ENCODE measurements at regions not wholly inside any gene's neighbourhood (a gene's known extent, or its start where the extent isn't known, plus 50 kb on each side); places are given as distances from the start of the nearest gene placed in this dataset.

- TF ChIP-seq, protein P1, sequence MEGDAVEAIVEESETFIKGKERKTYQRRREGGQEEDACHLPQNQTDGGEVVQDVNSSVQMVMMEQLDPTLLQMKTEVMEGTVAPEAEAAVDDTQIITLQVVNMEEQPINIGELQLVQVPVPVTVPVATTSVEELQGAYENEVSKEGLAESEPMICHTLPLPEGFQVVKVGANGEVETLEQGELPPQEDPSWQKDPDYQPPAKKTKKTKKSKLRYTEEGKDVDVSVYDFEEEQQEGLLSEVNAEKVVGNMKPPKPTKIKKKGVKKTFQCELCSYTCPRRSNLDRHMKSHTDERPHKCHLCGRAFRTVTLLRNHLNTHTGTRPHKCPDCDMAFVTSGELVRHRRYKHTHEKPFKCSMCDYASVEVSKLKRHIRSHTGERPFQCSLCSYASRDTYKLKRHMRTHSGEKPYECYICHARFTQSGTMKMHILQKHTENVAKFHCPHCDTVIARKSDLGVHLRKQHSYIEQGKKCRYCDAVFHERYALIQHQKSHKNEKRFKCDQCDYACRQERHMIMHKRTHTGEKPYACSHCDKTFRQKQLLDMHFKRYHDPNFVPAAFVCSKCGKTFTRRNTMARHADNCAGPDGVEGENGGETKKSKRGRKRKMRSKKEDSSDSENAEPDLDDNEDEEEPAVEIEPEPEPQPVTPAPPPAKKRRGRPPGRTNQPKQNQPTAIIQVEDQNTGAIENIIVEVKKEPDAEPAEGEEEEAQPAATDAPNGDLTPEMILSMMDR (IDR thresholded peaks at IDR 0.05; ENCODE audit: borderline replicate concordance) = no peak
- intact Hi-C loops (cut with micrococcal nuclease) = no loop called here
- Histone ChIP-seq H3K4me1 (no peaks in the 10 kb centered on the region), H3K9me3 (replicated peaks) (peaks cover 7% of the 10 kb centered on the region), H3K36me3 (no peaks in the 10 kb centered on the region), H3K27ac (replicated peaks) (no peak overlapping the region), H3K4me3 (no peak overlapping the region), H3K27me3 (ENCODE audit: low read depth) (peaks cover 97% of the 10 kb centered on the region)
- no peak for DNase-seq
Measured at GRCh38 chr1:34690269-34690668, 64.6 kb upstream of the GJB5 start.

DNA sequence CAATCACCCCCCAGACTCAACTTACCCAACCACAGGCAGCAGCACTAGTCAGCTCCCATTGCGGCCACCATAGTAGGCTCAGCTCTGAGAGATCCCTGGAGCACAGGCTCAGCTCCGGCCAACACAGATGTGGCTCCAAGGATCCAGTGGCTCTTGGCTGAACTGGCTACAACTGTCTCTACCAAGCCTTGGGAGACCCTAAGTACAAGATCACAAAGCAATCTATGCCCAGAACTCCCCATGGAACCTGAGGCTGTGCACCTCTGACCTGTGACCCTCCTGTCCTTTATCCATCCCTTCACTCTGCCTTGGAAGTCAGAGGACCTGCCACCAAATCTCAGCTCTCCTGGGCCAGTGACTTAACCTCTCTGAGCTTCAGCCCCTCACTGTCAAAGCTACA lies 61.8 kb upstream of the GJB5 start:
- H3K27me3 ChIP-seq (ENCODE audit: low read depth) = peaks cover 96% of the 10 kb centered on the region

GRCh38 chr1:34694383-34694782 lies 60.5 kb upstream of the GJB5 start:
- peaks cover 94% of the 10 kb centered on the region for H3K27me3 ChIP-seq (ENCODE audit: low read depth)
- H3K27ac ChIP-seq (replicated peaks) = no peak overlapping the region
- no peaks in the 10 kb centered on the region for H3K36me3 ChIP-seq
- H3K4me3 ChIP-seq = no peak overlapping the region
- no peak for DNase-seq
- no peaks in the 10 kb centered on the region for H3K4me1 ChIP-seq
- TF ChIP-seq, protein P1 (IDR thresholded peaks at IDR 0.05; ENCODE audit: borderline replicate concordance) = no peak
- intact Hi-C loops (cut with micrococcal nuclease) = no loop called here
- H3K9me3 ChIP-seq (replicated peaks) = peaks cover 7% of the 10 kb centered on the region

More for the DNA sequence above, 61.8 kb upstream of the GJB5 start:
- Histone ChIP-seq H3K9me3 (replicated peaks) (peaks cover 7% of the 10 kb centered on the region), H3K36me3 (no peaks in the 10 kb centered on the region), H3K4me1 (no peaks in the 10 kb centered on the region), H3K4me3 (no peak overlapping the region), H3K27ac (replicated peaks) (no peak overlapping the region)
- TF ChIP-seq, protein P1 (IDR thresholded peaks at IDR 0.05; ENCODE audit: borderline replicate concordance) = no peak
- intact Hi-C loops (cut with micrococcal nuclease) = no loop called here
- no peak for DNase-seq

DNA sequence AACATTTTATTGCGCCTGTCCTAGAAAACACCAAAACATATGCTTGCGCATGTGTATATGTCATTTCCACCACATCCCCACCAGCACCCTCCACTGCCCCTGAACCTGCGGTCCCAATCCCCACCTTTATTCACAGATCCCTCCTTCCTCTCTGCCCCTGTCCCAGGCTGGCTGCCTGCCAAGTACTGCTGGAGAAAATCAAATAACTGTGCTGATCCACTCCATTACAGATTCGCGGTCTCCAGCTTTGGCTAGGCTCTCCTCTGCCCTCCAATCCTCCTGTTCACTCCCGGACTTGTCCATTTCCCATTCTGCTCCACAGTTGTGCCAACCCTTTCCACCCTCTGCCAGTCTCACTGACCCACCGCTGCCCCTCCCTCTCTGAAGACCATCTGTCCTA lies 59.3 kb upstream of the GJB5 start:
- H3K36me3 ChIP-seq = no peaks in the 10 kb centered on the region
- H3K4me3 ChIP-seq = no peak overlapping the region
- intact Hi-C loops (cut with micrococcal nuclease) = no loop called here
- H3K4me1 ChIP-seq = no peaks in the 10 kb centered on the region
- peaks cover 88% of the 10 kb centered on the region for H3K27me3 ChIP-seq (ENCODE audit: low read depth)
- no peak for DNase-seq
- no peak overlapping the region for H3K27ac ChIP-seq (replicated peaks)
- TF ChIP-seq, protein P1 (IDR thresholded peaks at IDR 0.05; ENCODE audit: borderline replicate concordance) = no peak
- peaks cover 7% of the 10 kb centered on the region for H3K9me3 ChIP-seq (replicated peaks)

GRCh38 chr1:34696230-34696629 lies 58.6 kb upstream of the GJB5 start:
- Histone ChIP-seq H3K36me3 (no peaks in the 10 kb centered on the region), H3K27ac (replicated peaks) (no peak overlapping the region), H3K4me3 (no peak overlapping the region), H3K9me3 (replicated peaks) (peaks cover 7% of the 10 kb centered on the region), H3K4me1 (no peaks in the 10 kb centered on the region), H3K27me3 (ENCODE audit: low read depth) (peaks cover 86% of the 10 kb centered on the region)
- no peak for DNase-seq
- TF ChIP-seq, protein P1 (IDR thresholded peaks at IDR 0.05; ENCODE audit: borderline replicate concordance) = no peak
- intact Hi-C loops (cut with micrococcal nuclease) = no loop called here

- H3K36me3 ChIP-seq = no peaks in the 10 kb centered on the region
- H3K9me3 ChIP-seq (replicated peaks) = peaks cover 7% of the 10 kb centered on the region
- H3K27me3 ChIP-seq (ENCODE audit: low read depth) = peaks cover 80% of the 10 kb centered on the region
- H3K4me3 ChIP-seq = no peak overlapping the region
- TF ChIP-seq, protein P1 (IDR thresholded peaks at IDR 0.05; ENCODE audit: borderline replicate concordance) = no peak
- H3K4me1 ChIP-seq = no peaks in the 10 kb centered on the region
- no peak overlapping the region for H3K27ac ChIP-seq (replicated peaks)
- intact Hi-C loops (cut with micrococcal nuclease) = no loop called here
- DNase-seq = no peak
Measured at GRCh38 chr1:34696981-34697380, 57.9 kb upstream of the GJB5 start.

Data from left ventricle myocardium inferior (tissue), 1 donor.